Peyer's patch (tissue), 4 donors: ENCODE measurements at regions not wholly inside any gene's neighbourhood (a gene's known extent, or its start where the extent isn't known, plus 50 kb on each side); places are given as distances from the start of the nearest gene placed in this dataset.

Experiments used
- CTCF ChIP-seq, 6 experiments: fragments of 450-650 bp in 4 of 6; fragments of 200-600 bp in 2 of 6; sonication (generic) in 1 of 6; IDR thresholded peaks; one replicate each; pipeline ENCODE4 v1.5.1; 2017 to 2019; ENCODE audit warnings: antibody characterized with exemption in 6 of 6, mild to moderate bottlenecking in 3 of 6, moderate library complexity in 1 of 6
- POLR2A ChIP-seq, 2 donors: fragments of 450-650 bp; IDR thresholded peaks; one replicate each; pipeline ENCODE4 v1.5.1; 2017; ENCODE audit warnings: antibody characterized with exemption in 2 of 2, mild to moderate bottlenecking in 2 of 2, moderate library complexity in 2 of 2

GRCh38 chr12:76645934-76646333, 86.4 kb upstream of the OSBPL8 start:
- TF ChIP-seq POLR2A (IDR thresholded peaks at IDR 0.05) (no peak), CTCF (IDR thresholded peaks at IDR 0.05) (no peak)
